NB4 (cell line): ENCODE measurements at regions not wholly inside any gene's neighbourhood (a gene's known extent, or its start where the extent isn't known, plus 50 kb on each side); places are given as distances from the start of the nearest gene placed in this dataset.

ENCODE experiments used
- DNase-seq: peaks from one replicate; pipeline ENCODE4 v3.0.0; 2010; ENCODE audit warnings: low read depth
- H3K4me3 ChIP-seq: one replicate; pipeline ENCODE4 v1.5.1; 2011; ENCODE audit warnings: mild to moderate bottlenecking, low read depth, low read length, moderate library complexity
- CTCF ChIP-seq: IDR thresholded peaks from one replicate; pipeline ENCODE4 v1.5.1; 2012; ENCODE audit warnings: low read depth, low read length
- MAX ChIP-seq: IDR thresholded peaks from 2 replicates; pipeline ENCODE4 v1.6.1; 2011; ENCODE audit warnings: low read depth, low read length
- MYC ChIP-seq: IDR thresholded peaks from 2 replicates; pipeline ENCODE4 v1.6.1; 2011; ENCODE audit warnings: low read depth, low read length
- POLR2A ChIP-seq: IDR thresholded peaks from 2 replicates; pipeline ENCODE4 v1.6.1; 2011; ENCODE audit warnings: mild to moderate bottlenecking; ENCODE audit not compliant: insufficient read length; ENCODE audit errors: extremely low read depth

GRCh38 chr11:121800240-121800639 is 315.8 kb downstream of the BLID start:
- TF ChIP-seq MYC (no peak), CTCF (no peak), MAX (no peak), POLR2A (no peak)
- no peak overlapping the region for H3K4me3 ChIP-seq
- DNase-seq = no peak

- H3K4me3 ChIP-seq = no peak overlapping the region
- no peak for TF ChIP-seq MAX
- TF ChIP-seq MYC = no peak
- no peak for TF ChIP-seq CTCF
- no peak for TF ChIP-seq POLR2A
- no peak for DNase-seq
Measured at GRCh38 chr11:121797496-121797895, 318.5 kb downstream of the BLID start.

- no peak for TF ChIP-seq MYC
- no peak for TF ChIP-seq CTCF
- no peak for TF ChIP-seq MAX
- no peak for TF ChIP-seq POLR2A
- no peak overlapping the region for H3K4me3 ChIP-seq
- no peak for DNase-seq
Measured at GRCh38 chr11:121795174-121795573, 320.8 kb downstream of the BLID start.

- TF ChIP-seq MYC = no peak
- TF ChIP-seq MAX = no peak
- no peak for TF ChIP-seq POLR2A
- no peak for TF ChIP-seq CTCF
- no peak overlapping the region for H3K4me3 ChIP-seq
- DNase-seq = no peak
Measured at GRCh38 chr11:121794671-121795141, 321.3 kb downstream of the BLID start.

- TF ChIP-seq MYC (no peak), MAX (no peak), CTCF (no peak), POLR2A (no peak)
- no peak for DNase-seq
- H3K4me3 ChIP-seq = no peak overlapping the region
Measured at GRCh38 chr11:121793916-121794315, 322.1 kb downstream of the BLID start.

GRCh38 chr11:121793291-121793690 is 322.7 kb downstream of the BLID start:
- no peak for DNase-seq
- TF ChIP-seq MAX = no peak
- TF ChIP-seq POLR2A = no peak
- TF ChIP-seq CTCF = no peak
- no peak for TF ChIP-seq MYC
- H3K4me3 ChIP-seq = no peak overlapping the region
